ENCODE measurements at regions not wholly inside any gene's neighbourhood (a gene's known extent, or its start where the extent isn't known, plus 50 kb on each side); places are given as distances from the start of the nearest gene placed in this dataset.
"Not testable (repeated sequence)": the region's sequence is repeated elsewhere in the genome, so short reads cannot be mapped to it uniquely, and the experiment has no call there.

GRCh38 chr16:87150262-87150661 lies 166.9 kb downstream of the C16orf95 start:
- no peak for DNase-seq (ENCODE audit: low read depth, low spot score)
- ChIA-PET POLR2A (no interaction called here), CTCF (interaction anchor here (0.9 kb wide), 1 partner anchor 15 kb away, joined by 3 read pairs; no protein-coding TSS in a partner anchor)
- no peak for TF ChIP-seq CTCF (IDR thresholded peaks at IDR 0.05; ENCODE audit: insufficient read depth, low read length, missing control alignments)
- no peak overlapping the region for H3K4me3 ChIP-seq (ENCODE audit: low read depth, low read length)

DNA sequence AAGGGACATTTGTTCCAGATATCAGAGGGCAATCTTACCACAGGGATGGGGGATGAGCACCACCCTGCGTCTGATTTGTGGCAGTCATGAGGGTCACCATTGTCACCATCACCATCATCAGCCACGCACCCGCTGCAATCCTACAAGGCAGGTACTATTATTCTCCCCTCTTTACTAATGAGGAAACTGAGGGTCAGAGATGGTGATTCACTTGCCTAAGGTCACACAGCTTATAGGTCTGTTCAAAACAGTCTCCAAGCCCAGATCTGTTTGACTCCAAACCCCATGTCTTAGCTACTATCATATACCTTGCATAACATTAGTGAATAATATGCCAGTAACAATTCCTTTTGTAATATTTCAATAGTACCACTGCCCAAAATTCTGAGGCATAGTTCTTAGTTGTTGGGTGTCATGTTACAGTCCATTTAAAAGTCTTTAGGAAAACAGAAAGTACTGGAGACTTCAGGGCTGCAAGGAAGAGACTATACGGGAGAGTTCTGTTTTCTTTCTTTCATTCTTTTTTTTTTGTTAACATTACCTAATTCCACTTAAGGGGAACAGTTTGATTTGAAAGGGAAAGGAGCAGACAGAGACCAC lies 166.4 kb downstream of the C16orf95 start:
- no peak for TF ChIP-seq CTCF (IDR thresholded peaks at IDR 0.05; ENCODE audit: insufficient read depth, low read length, missing control alignments)
- POLR2A ChIA-PET: no interaction called here
- DNase-seq (ENCODE audit: low read depth, low spot score): no peak
- CTCF ChIA-PET: interaction anchor here (0.9 kb wide), 1 partner anchor 15 kb away, joined by 3 read pairs; no protein-coding TSS in a partner anchor
- no peak overlapping the region for H3K4me3 ChIP-seq (ENCODE audit: low read depth, low read length)

GRCh38 chr16:87152221-87152755 lies 164.9 kb downstream of the C16orf95 start:
- POLR2A ChIA-PET: no interaction called here
- no peak for TF ChIP-seq CTCF (IDR thresholded peaks at IDR 0.05; ENCODE audit: insufficient read depth, low read length, missing control alignments)
- no peak overlapping the region for H3K4me3 ChIP-seq (ENCODE audit: low read depth, low read length)
- CTCF ChIA-PET: interaction anchor here (0.8 kb wide), 1 partner anchor 11 kb away, joined by 3 read pairs; no protein-coding TSS in a partner anchor
- no peak for DNase-seq (ENCODE audit: low read depth, low spot score)

- POLR2A ChIA-PET: no interaction called here
- no peak for DNase-seq (ENCODE audit: low read depth, low spot score)
- H3K4me3 ChIP-seq (ENCODE audit: low read depth, low read length): no peak overlapping the region
- CTCF ChIA-PET: no interaction called here
- TF ChIP-seq CTCF (IDR thresholded peaks at IDR 0.05; ENCODE audit: insufficient read depth, low read length, missing control alignments): no peak
Measured at GRCh38 chr16:87153326-87153725, 163.9 kb downstream of the C16orf95 start.

- POLR2A ChIA-PET; DNase-seq (ENCODE audit: low read depth, low spot score); CTCF ChIA-PET; H3K4me3 ChIP-seq (ENCODE audit: low read depth, low read length): not testable (repeated sequence)
Measured at GRCh38 chr16:87155315-87155714, 161.9 kb downstream of the C16orf95 start.

DNA sequence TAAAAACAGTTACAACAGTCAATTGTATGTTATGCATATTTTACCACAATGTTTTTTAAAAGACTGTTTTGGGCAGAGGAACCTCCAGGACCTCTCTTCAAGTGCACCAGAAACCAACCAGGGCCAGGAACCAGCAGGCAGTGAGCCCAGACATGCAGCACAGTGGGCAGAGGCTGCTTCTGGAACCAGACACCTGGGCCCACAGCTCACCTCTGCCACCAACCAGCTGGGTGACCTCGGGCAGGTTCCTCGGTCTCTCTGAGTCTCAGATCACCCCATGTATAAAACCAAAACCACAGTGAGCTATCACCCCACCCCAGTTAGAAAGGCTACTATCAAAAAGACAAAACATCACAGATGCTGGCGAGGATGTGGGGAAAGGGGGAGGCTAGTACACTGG lies 161.0 kb downstream of the C16orf95 start:
- ChIA-PET POLR2A (no interaction called here), CTCF (no interaction called here)
- no peak for TF ChIP-seq CTCF (IDR thresholded peaks at IDR 0.05; ENCODE audit: insufficient read depth, low read length, missing control alignments)
- H3K4me3 ChIP-seq (ENCODE audit: low read depth, low read length): no peak overlapping the region
- no peak for DNase-seq (ENCODE audit: low read depth, low spot score)

- DNase-seq (ENCODE audit: low read depth, low spot score): no peak
- ChIA-PET POLR2A (no interaction called here), CTCF (interaction anchor here (0.8 kb wide), 1 partner anchor 17 kb away, joined by 3 read pairs; no protein-coding TSS in a partner anchor)
- TF ChIP-seq CTCF (IDR thresholded peaks at IDR 0.05; ENCODE audit: insufficient read depth, low read length, missing control alignments): no peak
- H3K4me3 ChIP-seq (ENCODE audit: low read depth, low read length): no peak overlapping the region
Measured at GRCh38 chr16:87160234-87160636, 157.0 kb downstream of the C16orf95 start.
